NCI-H1436 (cell line): ENCODE measurements at regions not wholly inside any gene's neighbourhood (a gene's known extent, or its start where the extent isn't known, plus 50 kb on each side); places are given as distances from the start of the nearest gene placed in this dataset.

ENCODE experiments used
- DNase-seq: peaks from one replicate; lab custom pipeline; 2025; lab: John Stamatoyannopoulos, UW

DNA sequence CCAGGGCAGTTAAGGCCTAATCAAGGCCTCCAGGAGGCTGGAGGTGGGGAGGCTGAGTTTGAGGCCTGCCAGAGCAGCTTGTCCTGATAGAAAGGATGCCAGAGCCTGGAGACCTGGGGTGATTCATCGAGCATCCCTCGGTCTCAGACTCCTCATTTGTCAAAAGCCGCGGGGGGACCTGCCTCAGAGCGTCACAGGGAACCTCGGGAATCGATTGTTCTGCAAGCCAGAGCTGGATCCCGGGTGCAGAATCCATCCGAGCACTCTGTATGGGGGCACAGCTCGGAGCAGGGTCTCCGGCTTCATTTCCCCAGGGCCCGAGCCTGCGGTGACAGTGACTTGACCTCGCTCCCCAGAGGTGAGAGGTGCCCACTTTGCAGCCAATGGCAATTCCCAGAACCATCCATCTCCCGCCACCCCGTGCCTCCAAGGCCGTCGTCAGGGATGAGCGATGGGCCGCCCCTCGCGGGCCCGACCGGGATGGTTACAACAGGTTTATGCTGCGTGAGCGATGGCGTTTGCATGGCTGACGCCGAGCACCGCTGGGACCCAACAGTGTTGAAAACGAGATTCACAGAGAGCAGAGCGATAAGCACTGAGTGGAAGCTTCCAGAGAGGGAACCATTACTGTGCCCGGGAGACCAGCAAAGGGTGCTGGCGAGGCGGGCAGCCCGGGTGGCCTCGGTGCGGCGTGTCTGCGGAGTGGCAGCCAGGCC is 117.1 kb upstream of the GSE1 start:
- DNase-seq: no peak

DNA sequence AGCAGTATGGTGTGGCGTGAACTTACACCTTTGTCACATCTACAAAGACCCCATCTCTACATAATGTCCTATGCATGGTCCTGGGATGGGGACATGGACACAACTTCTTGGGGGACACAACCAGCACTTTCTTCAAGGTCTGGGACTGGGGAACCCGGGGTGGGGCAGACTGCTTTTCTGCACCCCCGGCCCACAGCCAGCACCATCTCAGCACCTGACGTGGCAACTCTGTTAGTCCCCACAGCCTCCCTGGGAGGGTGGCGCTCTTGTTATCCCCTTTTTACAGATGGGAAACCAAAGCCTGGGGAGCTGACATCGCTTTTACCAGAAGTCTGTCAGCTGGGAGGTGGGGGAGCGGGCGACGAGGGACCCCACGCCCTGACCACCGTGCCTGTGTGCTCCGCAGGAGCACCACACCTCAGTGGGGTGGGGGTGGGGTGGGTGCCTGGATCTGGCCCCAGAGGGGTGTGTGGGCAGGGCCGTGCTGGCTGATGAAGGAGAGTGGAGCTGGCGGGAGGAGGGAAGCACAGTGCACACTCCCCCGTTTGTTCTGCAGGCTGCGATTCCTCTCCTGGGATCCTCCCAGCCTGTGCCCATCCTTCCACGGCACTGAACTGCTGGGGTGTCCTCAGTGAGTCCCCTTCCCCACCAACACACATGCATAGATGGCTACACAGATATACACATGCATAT is 115.4 kb upstream of the GSE1 start:
- DNase-seq: no peak

- no peak for DNase-seq
Observed at GRCh38 chr16:85498607-85499006, 114.5 kb upstream of the GSE1 start.

DNA sequence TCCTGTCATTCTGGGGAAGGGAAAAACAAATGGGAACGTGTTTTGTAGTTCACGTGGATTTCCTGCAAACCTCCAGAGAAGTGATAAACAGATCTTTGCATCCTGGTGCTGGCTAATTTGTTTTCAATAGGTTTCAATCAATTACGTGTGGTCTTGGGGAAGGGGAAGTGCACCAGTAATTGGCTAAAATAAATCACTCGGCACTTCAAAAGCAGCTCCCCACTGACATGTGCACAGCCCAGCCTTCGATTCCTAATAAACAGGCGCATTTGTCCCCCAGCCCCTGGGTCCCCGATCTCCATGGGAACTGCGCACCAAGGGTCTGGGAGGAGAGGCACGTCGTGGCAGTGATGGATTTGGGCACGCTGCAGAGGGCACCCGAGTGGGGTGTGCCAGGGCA is 112.9 kb upstream of the GSE1 start:
- no peak for DNase-seq

- DNase-seq: no peak
Observed at GRCh38 chr16:85501900-85502299, 111.2 kb upstream of the GSE1 start.

DNA sequence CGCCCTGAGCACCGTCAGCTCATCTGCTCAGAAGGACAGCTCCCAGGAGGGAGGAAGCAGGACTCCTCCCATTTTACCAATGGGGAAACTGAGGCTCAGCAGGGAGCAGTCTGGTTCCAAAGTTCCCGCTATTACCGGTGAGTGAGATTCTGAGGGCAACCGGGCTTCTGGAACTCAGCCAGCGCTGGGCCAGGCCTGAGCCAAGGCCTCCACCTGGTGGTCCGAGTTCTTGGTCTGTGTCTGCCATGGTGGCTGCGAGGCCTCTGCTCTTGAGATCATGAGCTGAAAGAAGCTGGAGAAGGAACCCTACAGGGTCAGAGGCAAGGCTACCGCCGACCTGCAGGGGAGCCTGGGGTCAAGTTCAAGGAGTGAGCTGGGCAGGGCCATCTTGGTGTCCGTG is 110.8 kb upstream of the GSE1 start:
- DNase-seq: no peak

DNA sequence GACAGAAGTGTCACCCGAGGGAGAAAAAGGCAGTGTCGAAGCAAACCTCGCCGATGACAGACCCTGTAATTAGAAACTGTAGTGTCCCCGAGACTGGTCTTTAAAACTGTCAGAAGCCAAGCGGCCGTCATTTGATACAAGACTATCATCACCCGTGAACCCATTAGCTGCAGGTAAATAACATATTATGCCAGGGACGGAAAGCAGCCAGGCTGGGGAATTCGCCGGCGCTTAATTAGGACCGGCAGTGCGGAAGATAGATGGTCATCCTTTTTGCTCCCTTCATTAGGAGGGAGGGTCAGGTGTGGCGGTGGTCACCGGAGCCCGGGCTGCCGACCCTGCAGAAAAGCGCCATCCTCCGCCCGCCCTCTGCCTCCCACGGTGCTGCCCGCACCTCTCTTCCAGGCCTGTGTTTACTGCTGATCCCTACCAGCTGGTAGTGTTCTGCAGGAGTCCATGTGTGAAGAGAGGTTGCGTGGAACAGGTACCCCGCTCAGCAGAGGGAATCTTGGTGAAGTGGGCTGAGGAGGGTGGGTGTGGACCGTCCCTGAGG is 109.4 kb upstream of the GSE1 start:
- DNase-seq: no peak

- DNase-seq: no peak
Observed at GRCh38 chr16:85504242-85504641, 108.9 kb upstream of the GSE1 start.

DNA sequence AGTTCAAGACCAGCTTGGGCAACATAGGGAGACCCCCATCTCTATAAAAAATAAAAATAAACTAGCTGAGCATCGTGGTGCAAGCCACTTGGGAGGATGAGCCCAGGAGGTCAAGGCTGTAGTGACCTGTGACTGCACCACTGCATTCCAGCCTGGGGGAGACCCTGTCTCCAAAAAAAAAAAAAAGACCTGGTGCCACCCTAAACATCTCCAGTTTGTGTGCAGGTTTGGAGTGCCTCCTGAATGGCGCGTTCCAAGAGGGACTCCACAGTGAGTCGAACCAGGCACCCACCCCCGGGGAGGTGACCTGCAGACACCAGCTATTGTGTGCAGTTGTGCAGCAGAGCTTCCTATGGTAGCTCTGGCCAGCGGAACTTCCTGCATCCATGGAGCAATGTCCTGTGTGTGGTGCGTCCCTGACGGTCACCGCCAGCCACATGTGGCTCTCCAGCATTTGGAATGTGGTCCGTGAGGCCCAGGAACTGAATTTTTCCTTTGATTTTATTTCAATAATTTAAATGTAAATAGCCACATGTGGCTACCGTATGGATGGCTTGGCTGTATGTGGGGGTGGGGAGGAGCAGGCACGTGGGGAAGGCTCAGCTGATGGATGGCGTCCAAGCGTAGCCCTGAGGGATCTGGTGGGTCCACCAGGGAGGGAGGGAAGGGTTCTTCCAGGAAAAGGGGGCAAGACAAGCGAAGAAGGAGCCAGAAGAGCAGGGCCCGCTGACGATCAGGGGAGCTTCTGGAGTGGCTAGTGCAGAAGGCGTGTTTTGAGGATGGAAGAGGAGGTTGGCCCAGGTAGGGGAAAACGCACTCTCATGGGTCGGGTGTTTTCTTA is 107.1 kb upstream of the GSE1 start:
- no peak for DNase-seq

- no peak for DNase-seq
Observed at GRCh38 chr16:85506635-85506911, 106.5 kb upstream of the GSE1 start.

- no peak for DNase-seq
Observed at GRCh38 chr16:85507342-85507741, 105.8 kb upstream of the GSE1 start.

DNA sequence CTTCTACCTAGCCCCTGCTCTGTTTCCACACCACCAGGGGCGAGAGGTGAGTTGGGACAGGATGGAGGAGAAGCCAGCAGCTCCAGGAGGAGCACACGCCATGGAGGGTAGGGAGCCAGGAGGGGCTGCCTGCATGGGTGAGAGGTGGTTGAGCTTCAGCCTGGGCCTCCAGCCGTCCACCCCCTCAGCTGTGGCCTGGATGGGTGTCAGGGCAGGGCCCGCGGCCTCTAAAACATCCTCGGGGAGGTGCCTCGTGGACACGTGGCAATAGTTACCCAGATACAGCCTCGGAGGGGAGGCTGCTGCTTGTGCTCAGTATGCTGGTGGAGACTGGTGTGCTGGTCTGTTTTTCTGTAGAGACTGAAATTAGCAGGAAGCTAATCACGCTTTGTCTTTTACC is 104.7 kb upstream of the GSE1 start:
- no peak for DNase-seq

DNA sequence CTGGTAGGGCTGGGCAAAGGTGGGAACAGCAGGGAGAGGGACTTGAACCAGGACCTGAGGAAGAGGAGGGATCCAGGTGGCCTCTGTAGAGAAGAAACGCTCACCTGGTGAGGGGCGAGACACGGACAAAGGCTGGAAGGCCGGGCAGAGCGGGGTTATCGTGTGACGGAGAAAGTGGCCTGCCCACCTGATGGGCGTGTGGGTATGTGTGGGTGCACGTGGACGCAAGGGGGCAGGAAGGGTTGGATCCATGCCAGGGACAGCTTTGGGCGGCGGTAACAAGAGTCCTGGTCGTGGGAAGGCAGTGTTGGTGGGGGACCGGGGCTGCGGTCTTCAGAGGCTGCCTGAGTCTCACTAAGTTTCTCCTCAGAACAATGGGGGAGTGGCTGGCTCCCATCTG is 104.1 kb upstream of the GSE1 start:
- DNase-seq: no peak

DNA sequence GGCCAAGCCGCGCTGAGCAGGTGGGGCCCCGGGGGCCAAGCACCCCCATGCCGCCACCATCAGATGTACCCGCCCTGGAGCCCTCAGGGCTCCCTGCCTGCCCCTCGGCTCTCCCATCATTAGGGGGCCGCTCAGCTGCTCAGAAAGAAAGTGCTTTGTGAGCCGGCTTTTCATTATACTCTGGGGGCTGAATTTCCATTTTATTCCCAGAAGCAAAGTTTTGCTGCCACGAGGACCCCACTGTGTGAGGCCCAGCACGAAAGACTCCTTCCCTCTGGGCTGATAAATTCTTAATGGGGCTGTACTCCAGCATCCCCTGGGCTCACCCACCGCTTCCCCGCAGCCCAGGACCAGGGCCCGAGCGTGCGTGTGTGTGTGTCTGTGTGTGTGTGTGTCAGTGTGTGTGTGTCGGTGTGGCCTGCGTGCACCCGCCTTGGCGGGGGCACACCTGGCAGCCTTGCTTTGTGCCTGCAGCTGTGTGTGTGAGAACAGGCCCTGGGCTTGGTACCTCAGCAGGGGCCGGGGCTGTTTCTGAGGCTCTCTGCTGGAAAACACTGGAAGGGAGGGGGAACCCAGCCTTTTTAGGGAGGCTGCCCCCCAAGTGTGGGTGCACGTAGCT is 103.0 kb upstream of the GSE1 start:
- DNase-seq: no peak

- DNase-seq: no peak
Observed at GRCh38 chr16:85511938-85512807, 100.9 kb upstream of the GSE1 start.

- DNase-seq: no peak
Observed at GRCh38 chr16:85512808-85513115, 100.4 kb upstream of the GSE1 start.

- no peak for DNase-seq
Observed at GRCh38 chr16:85513180-85513579, 99.9 kb upstream of the GSE1 start.

DNA sequence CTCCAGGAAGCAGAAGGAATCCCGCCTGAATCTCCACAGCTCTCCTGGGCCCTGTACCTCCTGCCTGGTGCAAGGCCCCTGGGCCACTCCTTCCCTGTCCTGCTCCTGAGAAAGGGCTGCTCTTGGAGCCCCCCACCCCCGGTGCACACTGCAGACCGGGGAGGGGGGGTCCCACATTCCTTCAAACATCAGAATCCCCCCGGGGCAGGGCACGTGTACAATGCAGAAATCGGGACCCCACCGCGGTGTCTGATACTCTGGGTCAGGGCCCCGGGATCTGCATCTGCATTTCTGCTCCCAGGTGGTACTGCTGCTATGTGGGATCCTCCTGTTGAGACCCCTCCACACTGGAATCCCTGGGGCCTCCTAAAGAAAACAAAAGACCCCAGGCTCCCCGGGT is 99.5 kb upstream of the GSE1 start:
- DNase-seq: no peak

DNA sequence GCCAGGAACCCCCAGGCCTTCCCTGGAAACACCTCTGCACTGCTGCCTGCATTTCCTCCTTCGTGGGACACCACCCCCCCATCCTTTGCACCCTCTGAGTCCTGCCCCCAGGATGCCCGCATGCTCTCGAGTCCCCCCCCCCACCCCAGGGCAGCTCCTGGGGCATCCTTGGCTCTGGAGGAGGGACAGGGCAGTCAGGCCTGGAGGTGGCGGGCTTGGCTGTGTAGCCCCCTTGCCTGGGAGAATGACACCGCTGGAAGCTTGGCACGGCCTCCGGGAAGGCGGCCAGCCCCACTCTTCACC is 98.9 kb upstream of the GSE1 start:
- DNase-seq: no peak

DNA sequence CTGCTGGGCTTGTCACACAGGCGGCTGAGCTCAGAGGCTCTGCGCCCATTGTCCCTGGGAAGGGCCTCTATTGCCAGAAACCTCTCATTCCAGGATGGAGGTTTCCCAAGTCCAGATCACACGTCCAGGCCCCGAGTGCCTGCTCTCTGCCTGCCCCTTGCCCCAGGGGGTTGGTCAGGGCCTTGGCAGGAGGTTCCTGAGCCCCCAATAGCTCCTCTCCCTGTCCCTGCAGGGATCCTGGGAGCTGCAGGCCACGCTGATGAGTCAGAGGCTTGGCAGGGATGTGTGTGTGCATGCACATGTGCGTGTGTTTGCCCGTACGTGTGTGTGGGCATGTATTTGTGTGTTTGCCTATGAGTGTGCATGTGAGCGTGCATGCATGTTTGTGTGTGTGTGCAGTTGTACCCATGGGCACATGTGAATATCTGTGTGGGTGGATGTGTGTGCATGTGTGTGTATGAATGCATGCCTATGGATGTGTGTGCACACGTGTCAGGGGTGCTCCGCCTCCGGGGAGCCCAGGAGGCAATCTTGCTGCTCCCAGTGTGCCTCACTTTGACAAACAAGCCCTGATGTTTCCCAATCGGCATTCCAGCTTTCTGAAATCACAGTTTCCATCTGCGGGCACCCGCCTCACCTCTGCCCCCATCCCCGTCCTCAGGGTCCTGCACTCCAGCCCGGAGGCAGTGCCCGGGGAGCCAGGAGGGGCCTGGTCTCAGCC is 98.4 kb upstream of the GSE1 start:
- DNase-seq: no peak

- DNase-seq: no peak
Observed at GRCh38 chr16:85515319-85515745, 97.8 kb upstream of the GSE1 start.
